Neuronal stem cell (in vitro differentiated cells): ENCODE measurements at regions not wholly inside any gene's neighbourhood (a gene's known extent, or its start where the extent isn't known, plus 50 kb on each side); places are given as distances from the start of the nearest gene placed in this dataset.

Experiments
- DNase-seq: peaks from one replicate; pipeline ENCODE4 v3.0.0-alpha.2; 2013; ENCODE audit warnings: low spot score
- H2AFZ ChIP-seq: one replicate; pipeline ENCODE4 v1.6.1; 2013; ENCODE audit warnings: mild to moderate bottlenecking, low read length, inconsistent platforms
- H2AK5ac ChIP-seq: 2 replicates; pipeline ENCODE4 v1.6.1; 2013; ENCODE audit warnings: low read depth, mild to moderate bottlenecking, inconsistent platforms, low read length, moderate library complexity, mixed read lengths
- H2BK120ac ChIP-seq: 2 replicates; pipeline ENCODE4 v1.6.1; 2013; ENCODE audit warnings: low read depth, mild to moderate bottlenecking, inconsistent platforms, low read length, moderate library complexity, mixed read lengths
- H2BK12ac ChIP-seq: one replicate; pipeline ENCODE4 v1.6.1; 2013; ENCODE audit warnings: low read length, inconsistent platforms
- H2BK15ac ChIP-seq: 2 replicates; pipeline ENCODE4 v1.6.1; 2013; ENCODE audit warnings: mild to moderate bottlenecking, low read length, inconsistent platforms, mixed read lengths
- H2BK5ac ChIP-seq: one replicate; pipeline ENCODE4 v1.6.1; 2013; ENCODE audit warnings: inconsistent platforms, mild to moderate bottlenecking, low read length, moderate library complexity
- H3K14ac ChIP-seq: one replicate; pipeline ENCODE4 v1.6.1; 2013; ENCODE audit warnings: low read length, inconsistent platforms
- H3K18ac ChIP-seq: 2 replicates; pipeline ENCODE4 v1.6.1; 2013; ENCODE audit warnings: low read length, inconsistent platforms
- H3K23ac ChIP-seq: 2 replicates; pipeline ENCODE4 v1.6.1; 2013; ENCODE audit warnings: low read depth, mild to moderate bottlenecking, mixed read lengths, low read length, inconsistent platforms; ENCODE audit not compliant: poor library complexity
- H3K27ac ChIP-seq: replicated peaks from 3 replicates; pipeline ENCODE4 v1.5.1; 2013; ENCODE audit warnings: low read length, inconsistent platforms
- H3K27me3 ChIP-seq, 3 experiments: 2 replicates each; pipeline ENCODE4 v1.6.1; 2013; ENCODE audit warnings: low read length in 3 of 3, mild to moderate bottlenecking in 2 of 3, inconsistent platforms in 1 of 3, low read depth in 1 of 3, mixed read lengths in 1 of 3, moderate library complexity in 1 of 3; ENCODE audit not compliant: control insufficient read depth in 3 of 3, insufficient read depth in 3 of 3
- H3K36me3 ChIP-seq, 2 donors: replicated peaks in 1 of 2; 2 replicates each; pipeline ENCODE4 v1.6.1; 2013; ENCODE audit warnings: low read length in 2 of 2; ENCODE audit not compliant: control insufficient read depth in 2 of 2, insufficient read depth in 2 of 2
- H3K4ac ChIP-seq: 2 replicates; pipeline ENCODE4 v1.6.1; 2013; ENCODE audit warnings: inconsistent platforms, mild to moderate bottlenecking, low read length, moderate library complexity
- H3K4me1 ChIP-seq, 2 donors: 1 replicate in 1 of 2; 2 replicates in 1 of 2; pipeline ENCODE4 v1.6.1; 2013; ENCODE audit warnings: low read length in 2 of 2, low read depth in 1 of 2; ENCODE audit not compliant: control insufficient read depth in 2 of 2, insufficient read depth in 1 of 2
- H3K4me2 ChIP-seq: one replicate; pipeline ENCODE4 v1.6.1; 2013; ENCODE audit warnings: mild to moderate bottlenecking, low read length, inconsistent platforms; ENCODE audit not compliant: insufficient read depth, poor library complexity, severe bottlenecking
- H3K4me3 ChIP-seq, 2 donors: 2 replicates each; pipeline ENCODE4 v1.5.1; 2013; ENCODE audit warnings: low read length in 2 of 2, mild to moderate bottlenecking in 2 of 2, inconsistent platforms in 1 of 2, moderate library complexity in 1 of 2
- H3K79me1 ChIP-seq: one replicate; pipeline ENCODE4 v1.6.1; 2013; ENCODE audit warnings: low read depth, mild to moderate bottlenecking, inconsistent platforms, low read length, moderate library complexity
- H3K9ac ChIP-seq: one replicate; pipeline ENCODE4 v1.6.1; 2013; ENCODE audit warnings: mild to moderate bottlenecking, low read depth, low read length, inconsistent platforms; ENCODE audit not compliant: poor library complexity
- H3K9me3 ChIP-seq, 2 donors: replicated peaks in 1 of 2; 2 replicates each; pipeline versions ENCODE3 to v1.6.1; 2013; ENCODE audit warnings: low read length in 2 of 2, mild to moderate bottlenecking in 2 of 2, inconsistent platforms in 1 of 2, low read depth in 1 of 2, mixed read lengths in 1 of 2, moderate library complexity in 1 of 2; ENCODE audit not compliant: control insufficient read depth in 2 of 2, insufficient read depth in 1 of 2
- H4K8ac ChIP-seq: one replicate; pipeline ENCODE4 v1.6.1; 2013; ENCODE audit warnings: low read depth, mild to moderate bottlenecking, inconsistent platforms, low read length, moderate library complexity
- H4K91ac ChIP-seq: one replicate; pipeline ENCODE4 v1.6.1; 2013; ENCODE audit warnings: low read length, low read depth, mild to moderate bottlenecking, inconsistent platforms; ENCODE audit not compliant: poor library complexity
- WGBS, 2 donors: extraction: QIAGEN DNeasy Blood & Tissue Kit; methylation state at CpG; one replicate each; pipeline ENCODE4 v1.1.7; 2013; ENCODE audit warnings: missing lambda C conversion rate in 2 of 2, mixed read lengths in 1 of 2; ENCODE audit not compliant: insufficient read length in 2 of 2, insufficient replicate concordance in 1 of 2; ENCODE audit errors: extremely low coverage in 2 of 2; 5-methylcytosine and 5-hydroxymethylcytosine counted together

DNA sequence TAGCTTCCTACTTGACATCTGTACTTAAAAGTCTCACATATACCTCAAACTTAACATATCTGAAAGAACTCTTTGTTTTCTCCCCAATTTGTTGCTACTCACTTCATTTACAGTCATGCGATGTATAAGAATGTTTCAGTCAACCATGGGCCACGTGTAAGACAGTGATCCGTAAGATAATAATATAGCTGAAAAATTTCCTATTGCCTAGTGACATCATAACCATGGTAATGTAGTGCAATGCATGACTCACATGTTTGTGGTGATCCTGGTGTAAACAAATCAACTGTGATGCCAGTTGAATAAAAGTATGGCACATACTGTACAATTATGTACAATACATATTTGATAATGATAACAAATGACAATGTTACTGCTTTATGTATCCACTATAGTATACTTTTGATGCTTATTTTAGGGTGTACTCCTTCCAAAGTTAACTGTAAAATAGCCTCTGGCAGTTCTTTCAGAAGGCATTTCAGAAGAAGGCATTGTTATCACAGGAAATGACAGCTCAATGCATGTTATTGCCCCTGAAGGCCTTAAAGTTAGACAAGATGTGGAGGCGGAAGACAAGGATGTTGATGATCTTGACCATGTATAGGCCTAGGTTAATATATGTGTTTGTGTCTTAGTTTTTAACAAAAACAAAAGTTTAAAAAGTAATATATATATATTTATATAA lies 579.0 kb downstream of the EPHA7 start:
- Histone ChIP-seq H3K36me3 (no peaks in the 10 kb centered on the region), H3K9me3 (no peaks in the 10 kb centered on the region), H3K9ac (no peak overlapping the region), H3K4ac (no peak overlapping the region), H3K4me3 (no peak overlapping the region), H4K8ac (no peak overlapping the region), H3K4me2 (no peak overlapping the region), H2BK120ac (no peak overlapping the region), H3K14ac (no peak overlapping the region), H3K4me1 (no peaks in the 10 kb centered on the region), H2BK15ac (no peak overlapping the region), H2AK5ac (no peak overlapping the region), H3K18ac (no peak overlapping the region), H4K91ac (no peak overlapping the region), H3K27me3 (no peaks in the 10 kb centered on the region), H3K27ac (no peak overlapping the region), H3K79me1 (no peaks in the 10 kb centered on the region), H2BK12ac (no peak overlapping the region), H2BK5ac (no peak overlapping the region), H3K23ac (no peak overlapping the region), H2AFZ (no peak overlapping the region)
- WGBS, 2 donors: no CpG with 5 or more reads among the region's 4 CpGs
- DNase-seq: no peak

DNA sequence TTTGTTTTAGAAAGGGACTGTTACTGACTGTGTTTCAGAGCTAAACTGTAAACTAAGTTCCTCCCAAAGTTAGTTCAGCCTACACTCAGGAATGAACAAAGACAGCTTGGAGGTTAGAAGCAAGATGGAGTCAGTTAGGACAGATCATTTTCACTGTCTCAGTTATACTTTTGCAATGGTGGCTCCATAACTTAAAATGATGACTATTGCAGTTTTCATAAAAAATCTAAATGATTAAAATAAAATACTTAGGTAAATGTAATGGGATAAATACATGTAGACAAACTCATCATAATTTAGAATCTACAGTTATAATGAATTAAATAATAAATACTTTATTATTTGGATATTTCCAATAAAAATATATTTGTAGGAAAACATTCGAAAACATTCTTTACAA lies 590.6 kb downstream of the EPHA7 start:
- Histone ChIP-seq H3K4me3 (no peak overlapping the region), H3K4me1 (no peaks in the 10 kb centered on the region), H3K79me1 (no peaks in the 10 kb centered on the region), H3K23ac (no peak overlapping the region), H2AK5ac (no peak overlapping the region), H3K27ac (no peak overlapping the region), H3K36me3 (no peaks in the 10 kb centered on the region), H3K4me2 (no peak overlapping the region), H3K14ac (no peak overlapping the region), H3K9me3 (no peaks in the 10 kb centered on the region), H2BK5ac (no peak overlapping the region), H2AFZ (no peak overlapping the region), H3K4ac (no peak overlapping the region), H3K18ac (no peak overlapping the region), H2BK15ac (no peak overlapping the region), H2BK12ac (no peak overlapping the region), H3K9ac (no peak overlapping the region), H3K27me3 (no peaks in the 10 kb centered on the region), H2BK120ac (no peak overlapping the region), H4K8ac (no peak overlapping the region), H4K91ac (no peak overlapping the region)
- no CpG with 5 or more reads among the region's 1 CpG for WGBS, 2 donors
- no peak for DNase-seq

- Histone ChIP-seq H4K8ac (no peak overlapping the region), H2BK15ac (no peak overlapping the region), H3K79me1 (no peaks in the 10 kb centered on the region), H3K18ac (no peak overlapping the region), H3K4me2 (no peak overlapping the region), H4K91ac (no peak overlapping the region), H2BK12ac (no peak overlapping the region), H3K27me3 (no peaks in the 10 kb centered on the region), H3K9ac (no peak overlapping the region), H2AFZ (no peak overlapping the region), H2BK5ac (no peak overlapping the region), H3K27ac (no peak overlapping the region), H2AK5ac (no peak overlapping the region), H3K23ac (no peak overlapping the region), H3K36me3 (no peaks in the 10 kb centered on the region), H3K4me1 (no peaks in the 10 kb centered on the region), H3K4me3 (no peak overlapping the region), H3K4ac (no peak overlapping the region), H3K9me3 (no peaks in the 10 kb centered on the region), H3K14ac (no peak overlapping the region), H2BK120ac (no peak overlapping the region)
- no CpG with 5 or more reads among the region's 2 CpGs for WGBS, 2 donors
- DNase-seq: no peak
Measured at GRCh38 chr6:92827104-92827503, 592.3 kb downstream of the EPHA7 start.

GRCh38 chr6:92826633-92827032 lies 592.7 kb downstream of the EPHA7 start:
- no peak overlapping the region for H2AK5ac ChIP-seq
- no peak overlapping the region for H3K27ac ChIP-seq
- no peaks in the 10 kb centered on the region for H3K36me3 ChIP-seq
- no peak overlapping the region for H3K23ac ChIP-seq
- H2BK12ac ChIP-seq: no peak overlapping the region
- no peaks in the 10 kb centered on the region for H3K9me3 ChIP-seq
- DNase-seq: no peak
- no peak overlapping the region for H2BK5ac ChIP-seq
- no peaks in the 10 kb centered on the region for H3K79me1 ChIP-seq
- no peak overlapping the region for H3K4me2 ChIP-seq
- H3K4ac ChIP-seq: no peak overlapping the region
- H3K27me3 ChIP-seq: no peaks in the 10 kb centered on the region
- no peak overlapping the region for H3K9ac ChIP-seq
- H3K4me1 ChIP-seq: no peaks in the 10 kb centered on the region
- no peak overlapping the region for H2AFZ ChIP-seq
- no peak overlapping the region for H2BK15ac ChIP-seq
- no peak overlapping the region for H3K18ac ChIP-seq
- H4K91ac ChIP-seq: no peak overlapping the region
- H3K14ac ChIP-seq: no peak overlapping the region
- H2BK120ac ChIP-seq: no peak overlapping the region
- H4K8ac ChIP-seq: no peak overlapping the region
- no CpG with 5 or more reads among the region's 5 CpGs for WGBS, 2 donors
- H3K4me3 ChIP-seq: no peak overlapping the region
